ENCODE measurements at regions not wholly inside any gene's neighbourhood (a gene's known extent, or its start where the extent isn't known, plus 50 kb on each side); places are given as distances from the start of the nearest gene placed in this dataset.

DNA sequence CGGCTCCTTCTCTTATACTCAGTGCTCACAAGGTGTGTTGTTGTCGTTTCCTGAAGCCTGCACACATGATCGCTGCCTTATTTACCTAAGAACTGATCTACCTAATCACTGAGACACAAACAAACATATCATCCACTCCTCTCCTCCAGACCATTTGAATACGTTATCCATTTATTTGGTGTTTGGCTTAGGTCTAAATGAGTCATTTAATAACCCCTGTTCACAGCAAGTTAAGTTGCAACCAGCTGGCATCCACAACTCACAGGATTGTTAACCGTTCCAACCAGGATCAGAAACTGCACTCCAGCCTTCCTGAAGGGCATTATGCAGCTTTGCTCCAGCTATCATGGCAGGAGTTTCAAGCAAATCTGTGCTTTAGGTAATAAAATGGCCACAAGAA, 511.1 kb upstream of the MAP3K7 start:
- DNase-seq (ENCODE audit: low read depth in 2 of 2): peak; percentile 4 to 19
- no peaks in the 10 kb centered on the region for H3K4me1 ChIP-seq (ENCODE audit: control insufficient read depth, extremely low read depth, insufficient read depth, low read length)
- no peak overlapping the region for H3K4me2 ChIP-seq (ENCODE audit: extremely low read depth, insufficient read depth, low read length)
- H3K9me3 ChIP-seq (ENCODE audit: control insufficient read depth, insufficient read depth, low read depth, low read length): no peaks in the 10 kb centered on the region
- no peaks in the 10 kb centered on the region for H3K79me2 ChIP-seq (ENCODE audit: control insufficient read depth, insufficient read depth, low read length)
- H3K27ac ChIP-seq (ENCODE audit: insufficient read depth, low read length): no peak overlapping the region
- no peaks in the 10 kb centered on the region for H3K27me3 ChIP-seq (ENCODE audit: control insufficient read depth, insufficient read depth, low read length)
- no peaks in the 10 kb centered on the region for H4K20me1 ChIP-seq (ENCODE audit: control insufficient read depth, extremely low read depth, insufficient read depth, low read length)
- no peak for TF ChIP-seq EZH2 (IDR thresholded peaks at IDR 0.05; ENCODE audit: low read length, missing control alignments)
- TF ChIP-seq, protein P1, sequence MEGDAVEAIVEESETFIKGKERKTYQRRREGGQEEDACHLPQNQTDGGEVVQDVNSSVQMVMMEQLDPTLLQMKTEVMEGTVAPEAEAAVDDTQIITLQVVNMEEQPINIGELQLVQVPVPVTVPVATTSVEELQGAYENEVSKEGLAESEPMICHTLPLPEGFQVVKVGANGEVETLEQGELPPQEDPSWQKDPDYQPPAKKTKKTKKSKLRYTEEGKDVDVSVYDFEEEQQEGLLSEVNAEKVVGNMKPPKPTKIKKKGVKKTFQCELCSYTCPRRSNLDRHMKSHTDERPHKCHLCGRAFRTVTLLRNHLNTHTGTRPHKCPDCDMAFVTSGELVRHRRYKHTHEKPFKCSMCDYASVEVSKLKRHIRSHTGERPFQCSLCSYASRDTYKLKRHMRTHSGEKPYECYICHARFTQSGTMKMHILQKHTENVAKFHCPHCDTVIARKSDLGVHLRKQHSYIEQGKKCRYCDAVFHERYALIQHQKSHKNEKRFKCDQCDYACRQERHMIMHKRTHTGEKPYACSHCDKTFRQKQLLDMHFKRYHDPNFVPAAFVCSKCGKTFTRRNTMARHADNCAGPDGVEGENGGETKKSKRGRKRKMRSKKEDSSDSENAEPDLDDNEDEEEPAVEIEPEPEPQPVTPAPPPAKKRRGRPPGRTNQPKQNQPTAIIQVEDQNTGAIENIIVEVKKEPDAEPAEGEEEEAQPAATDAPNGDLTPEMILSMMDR (conservative IDR thresholded peaks at IDR 0.05 in 1 of 2, IDR thresholded peaks at IDR 0.05 in 1 of 2; ENCODE audit: low read depth in 1 of 2, low read length in 2 of 2): no peak
- H2AFZ ChIP-seq (ENCODE audit: low read length): no peak overlapping the region
- H3K4me3 ChIP-seq (replicated peaks in 1 of 4; ENCODE audit: control extremely low read depth in 1 of 4, insufficient read depth in 1 of 4, low read depth in 3 of 4, low read length in 4 of 4): no peak overlapping the region
- H3K9ac ChIP-seq (ENCODE audit: insufficient read depth, low read length): no peak overlapping the region
- no peaks in the 10 kb centered on the region for H3K36me3 ChIP-seq (ENCODE audit: control insufficient read depth, insufficient read depth, low read length)

DNA sequence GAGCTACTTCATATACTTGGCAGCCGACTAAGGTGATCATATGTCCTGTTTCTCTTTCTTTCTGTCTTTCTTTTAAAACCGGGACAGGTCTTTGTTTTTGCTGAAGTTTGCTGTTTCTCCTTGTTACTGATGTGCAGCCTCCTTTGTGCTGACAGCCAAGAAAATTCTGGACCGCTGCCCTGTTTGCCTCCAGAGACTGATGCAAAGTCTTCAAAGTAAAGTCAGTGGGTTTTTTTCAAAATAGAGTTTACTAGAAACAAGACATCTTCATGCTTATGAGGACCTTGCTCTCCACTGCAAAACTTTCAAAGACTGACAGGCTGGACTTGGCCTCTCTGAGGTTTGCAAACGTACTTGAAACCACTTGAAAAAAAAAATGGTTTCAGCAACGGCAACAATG, 510.5 kb upstream of the MAP3K7 start:
- Histone ChIP-seq H3K27me3 (ENCODE audit: control insufficient read depth, insufficient read depth, low read length) (no peaks in the 10 kb centered on the region), H3K4me3 (replicated peaks in 1 of 4; ENCODE audit: control extremely low read depth in 1 of 4, insufficient read depth in 1 of 4, low read depth in 3 of 4, low read length in 4 of 4) (no peak overlapping the region), H3K9ac (ENCODE audit: insufficient read depth, low read length) (no peak overlapping the region), H3K9me3 (ENCODE audit: control insufficient read depth, insufficient read depth, low read depth, low read length) (no peaks in the 10 kb centered on the region), H4K20me1 (ENCODE audit: control insufficient read depth, extremely low read depth, insufficient read depth, low read length) (no peaks in the 10 kb centered on the region), H2AFZ (ENCODE audit: low read length) (no peak overlapping the region), H3K4me1 (ENCODE audit: control insufficient read depth, extremely low read depth, insufficient read depth, low read length) (no peaks in the 10 kb centered on the region), H3K27ac (ENCODE audit: insufficient read depth, low read length) (no peak overlapping the region), H3K4me2 (ENCODE audit: extremely low read depth, insufficient read depth, low read length) (no peak overlapping the region), H3K36me3 (ENCODE audit: control insufficient read depth, insufficient read depth, low read length) (no peaks in the 10 kb centered on the region), H3K79me2 (ENCODE audit: control insufficient read depth, insufficient read depth, low read length) (no peaks in the 10 kb centered on the region)
- TF ChIP-seq EZH2 (IDR thresholded peaks at IDR 0.05; ENCODE audit: low read length, missing control alignments): no peak
- TF ChIP-seq, protein P1 (conservative IDR thresholded peaks at IDR 0.05 in 1 of 2, IDR thresholded peaks at IDR 0.05 in 1 of 2; ENCODE audit: low read depth in 1 of 2, low read length in 2 of 2): no peak
- peak; percentile 46 to 51 for DNase-seq (ENCODE audit: low read depth in 2 of 2)

DNA sequence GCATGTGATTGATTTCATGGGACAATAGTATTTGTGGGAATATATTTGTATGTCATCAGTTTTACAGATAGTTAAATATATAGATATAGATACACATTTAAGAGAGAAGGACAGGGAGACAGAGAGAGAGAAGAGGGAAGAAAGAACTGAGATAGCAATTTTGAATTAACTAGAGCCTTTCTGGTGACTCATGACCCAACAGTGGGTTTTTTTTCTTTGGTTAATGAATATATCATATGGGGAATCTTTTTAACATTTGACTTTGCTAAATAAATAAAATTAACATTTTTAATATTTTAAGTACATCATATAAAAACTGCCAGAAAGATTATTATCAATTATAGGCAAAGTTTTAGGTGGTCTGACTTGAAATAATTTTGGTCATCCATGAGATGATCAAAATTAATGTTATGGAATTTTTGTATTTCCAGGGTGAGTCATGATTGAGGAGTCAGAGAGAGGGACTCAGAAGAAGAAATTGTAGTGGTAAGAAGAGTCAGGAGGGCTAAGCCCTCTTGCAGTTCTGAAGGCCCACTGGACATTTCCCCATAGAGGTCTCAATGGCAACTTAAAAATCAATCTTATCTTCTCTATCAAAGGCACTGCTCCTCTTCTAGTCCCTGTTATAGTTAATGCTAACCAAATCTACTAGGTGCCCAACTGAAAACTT, 508.1 kb upstream of the MAP3K7 start:
- Histone ChIP-seq H2AFZ (ENCODE audit: low read length) (no peak overlapping the region), H3K27me3 (ENCODE audit: control insufficient read depth, insufficient read depth, low read length) (no peaks in the 10 kb centered on the region), H3K4me2 (ENCODE audit: extremely low read depth, insufficient read depth, low read length) (no peak overlapping the region), H3K9me3 (ENCODE audit: control insufficient read depth, insufficient read depth, low read depth, low read length) (no peaks in the 10 kb centered on the region), H3K79me2 (ENCODE audit: control insufficient read depth, insufficient read depth, low read length) (no peaks in the 10 kb centered on the region), H3K4me1 (ENCODE audit: control insufficient read depth, extremely low read depth, insufficient read depth, low read length) (no peaks in the 10 kb centered on the region), H4K20me1 (ENCODE audit: control insufficient read depth, extremely low read depth, insufficient read depth, low read length) (no peaks in the 10 kb centered on the region), H3K9ac (ENCODE audit: insufficient read depth, low read length) (no peak overlapping the region), H3K36me3 (ENCODE audit: control insufficient read depth, insufficient read depth, low read length) (no peaks in the 10 kb centered on the region), H3K27ac (ENCODE audit: insufficient read depth, low read length) (no peak overlapping the region), H3K4me3 (replicated peaks in 1 of 4; ENCODE audit: control extremely low read depth in 1 of 4, insufficient read depth in 1 of 4, low read depth in 3 of 4, low read length in 4 of 4) (no peak overlapping the region)
- no peak for TF ChIP-seq EZH2 (IDR thresholded peaks at IDR 0.05; ENCODE audit: low read length, missing control alignments)
- TF ChIP-seq, protein P1 (conservative IDR thresholded peaks at IDR 0.05 in 1 of 2, IDR thresholded peaks at IDR 0.05 in 1 of 2; ENCODE audit: low read depth in 1 of 2, low read length in 2 of 2): no peak
- peak in 1 of 2 donors; percentile 20 for DNase-seq (ENCODE audit: low read depth in 2 of 2)

All from fibroblast of lung (primary cell).